GM12892 (cell line): ENCODE measurements at regions not wholly inside any gene's neighbourhood (a gene's known extent, or its start where the extent isn't known, plus 50 kb on each side); places are given as distances from the start of the nearest gene placed in this dataset.

Source experiments
- DNase-seq: peaks from one replicate; pipeline ENCODE4 v3.0.0; 2011; ENCODE audit not compliant: insufficient read length
- FAIRE-seq: peaks from 2 replicates; lab custom pipeline; 2011; peaks lifted over from hg19 to GRCh38; lab: Jason Lieb, UNC
- POLR2A ChIP-seq: IDR thresholded peaks from 2 replicates; pipeline ENCODE4 v1.6.1; 2011; ENCODE audit warnings: low read depth, low read length, control low read depth
- POLR2AphosphoS5 ChIP-seq: IDR thresholded peaks from 2 replicates; pipeline ENCODE4 v1.6.1; 2011; ENCODE audit warnings: low read depth, low read length, control low read depth
- TAF1 ChIP-seq: IDR thresholded peaks from 2 replicates; pipeline ENCODE4 v1.6.1; 2011; ENCODE audit warnings: low read depth, mild to moderate bottlenecking, control low read depth, low read length, borderline replicate concordance

- no peak for DNase-seq
- TF ChIP-seq POLR2A = no peak
- TF ChIP-seq TAF1 = no peak
- no peak for TF ChIP-seq POLR2AphosphoS5
- no peak for FAIRE-seq
Measured at GRCh38 chr12:5246196-5246595, 185.7 kb upstream of the NTF3 start.

GRCh38 chr12:5247144-5247543 is 184.8 kb upstream of the NTF3 start:
- TF ChIP-seq TAF1 (no peak), POLR2A (no peak), POLR2AphosphoS5 (no peak)
- DNase-seq (no peak), FAIRE-seq (no peak)

- no peak for TF ChIP-seq TAF1
- TF ChIP-seq POLR2AphosphoS5 = no peak
Measured at GRCh38 chr12:5248230-5248629, 183.7 kb upstream of the NTF3 start.

GRCh38 chr12:5248999-5249526 is 182.8 kb upstream of the NTF3 start:
- TF ChIP-seq POLR2A (no peak), TAF1 (no peak), POLR2AphosphoS5 (no peak)
- FAIRE-seq (no peak), DNase-seq (no peak)

More at GRCh38 chr12:5248230-5248629, 183.7 kb upstream of the NTF3 start:
- DNase-seq (no peak), FAIRE-seq (no peak)

GRCh38 chr12:5251092-5251491 is 180.8 kb upstream of the NTF3 start:
- TF ChIP-seq POLR2AphosphoS5 (no peak), TAF1 (no peak), POLR2A (no peak)
- DNase-seq (no peak), FAIRE-seq (no peak)

GRCh38 chr12:5251786-5252185 is 180.1 kb upstream of the NTF3 start:
- no peak for DNase-seq
- no peak for FAIRE-seq
- no peak for TF ChIP-seq TAF1
- TF ChIP-seq POLR2AphosphoS5 = no peak
- no peak for TF ChIP-seq POLR2A

GRCh38 chr12:5254703-5255102 is 177.2 kb upstream of the NTF3 start:
- FAIRE-seq = no peak
- DNase-seq = no peak

GRCh38 chr12:5257763-5258495 is 174.0 kb upstream of the NTF3 start:
- TF ChIP-seq POLR2AphosphoS5 = no peak
- no peak for TF ChIP-seq TAF1
- no peak for TF ChIP-seq POLR2A
- no peak for DNase-seq
- FAIRE-seq = no peak

More at GRCh38 chr12:5254703-5255102, 177.2 kb upstream of the NTF3 start:
- TF ChIP-seq POLR2AphosphoS5 = no peak
- TF ChIP-seq TAF1 = no peak
- no peak for TF ChIP-seq POLR2A

- FAIRE-seq = no peak
Measured at GRCh38 chr12:5258498-5258897, 173.4 kb upstream of the NTF3 start.

GRCh38 chr12:5258926-5259325 is 173.0 kb upstream of the NTF3 start:
- FAIRE-seq (no peak), DNase-seq (no peak)
- TF ChIP-seq POLR2AphosphoS5 (no peak), TAF1 (no peak), POLR2A (no peak)

More at GRCh38 chr12:5258498-5258897, 173.4 kb upstream of the NTF3 start:
- TF ChIP-seq TAF1 (no peak), POLR2AphosphoS5 (no peak), POLR2A (no peak)
- no peak for DNase-seq

- FAIRE-seq (no peak), DNase-seq (no peak)
- TF ChIP-seq POLR2AphosphoS5 (no peak), POLR2A (no peak)
Measured at GRCh38 chr12:5259523-5259922, 172.4 kb upstream of the NTF3 start.

GRCh38 chr12:5260086-5260485 is 171.8 kb upstream of the NTF3 start:
- FAIRE-seq (no peak), DNase-seq (no peak)
- TF ChIP-seq POLR2A = no peak
- TF ChIP-seq POLR2AphosphoS5 = no peak
- no peak for TF ChIP-seq TAF1

GRCh38 chr12:5260591-5261086 is 171.3 kb upstream of the NTF3 start:
- no peak for DNase-seq
- no peak for FAIRE-seq
- TF ChIP-seq POLR2A = no peak
- no peak for TF ChIP-seq POLR2AphosphoS5
- TF ChIP-seq TAF1 = no peak

- FAIRE-seq (no peak), DNase-seq (no peak)
- TF ChIP-seq POLR2A = no peak
- TF ChIP-seq POLR2AphosphoS5 = no peak
- TF ChIP-seq TAF1 = no peak
Measured at GRCh38 chr12:5262450-5262849, 169.5 kb upstream of the NTF3 start.

- TF ChIP-seq POLR2A = no peak
- no peak for TF ChIP-seq POLR2AphosphoS5
- no peak for TF ChIP-seq TAF1
- DNase-seq (no peak), FAIRE-seq (no peak)
Measured at GRCh38 chr12:5262885-5263284, 169.0 kb upstream of the NTF3 start.
